Endothelial cell of umbilical vein (primary cell): ENCODE measurements at regions not wholly inside any gene's neighbourhood (a gene's known extent, or its start where the extent isn't known, plus 50 kb on each side); places are given as distances from the start of the nearest gene placed in this dataset.

Experiments used
- BruUV-seq: library from RNA; stranded (reverse); fragments of 400-500 nt; replicated peaks from 2 replicates; lab custom pipeline; 2021; lab: Mats Ljungman, UMichigan
- CTCF ChIA-PET: fragments of 300-600, 350-600 bp; sonication (Branson Sonifier 250); formaldehyde crosslinking; loops from one replicate; lab custom pipeline; 2021; ENCODE audit warnings: antibody characterized with exemption, inconsistent platforms; lab: Charles Lee
- POLR2A ChIA-PET: fragments of 300-600, 350-600 bp; sonication (Branson Sonifier 250); formaldehyde crosslinking; loops from one replicate; lab custom pipeline; 2021; ENCODE audit warnings: antibody characterized with exemption, inconsistent platforms; lab: Charles Lee
- DNase-seq: peaks from one replicate; pipeline ENCODE4 v3.0.0-alpha.2; 2011; ENCODE audit warnings: low read depth, low spot score
- FAIRE-seq: peaks from 2 replicates; lab custom pipeline; 2011; peaks lifted over from hg19 to GRCh38; lab: Jason Lieb, UNC
- H2AFZ ChIP-seq: 2 replicates; pipeline ENCODE4 v1.6.0; 2012; ENCODE audit warnings: low read depth, low read length, control low read depth, inconsistent platforms
- H3K27ac ChIP-seq: 2 replicates; pipeline ENCODE4 v1.5.1; 2011; ENCODE audit warnings: low read depth, mild to moderate bottlenecking, control low read depth, low read length, moderate library complexity; ENCODE audit not compliant: insufficient read depth
- H3K27me3 ChIP-seq, 2 experiments: 2 replicates each; pipeline versions ENCODE4 v1.6.0 to v1.6.1; 2011; ENCODE audit warnings: low read length in 2 of 2, mixed read lengths in 1 of 2; ENCODE audit not compliant: control insufficient read depth in 2 of 2, insufficient read depth in 2 of 2
- H3K36me3 ChIP-seq, 2 experiments: 2 replicates in 1 of 2; 3 replicates in 1 of 2; pipeline ENCODE4 v1.5.1; 2011; ENCODE audit warnings: low read length in 2 of 2, mild to moderate bottlenecking in 1 of 2, moderate library complexity in 1 of 2; ENCODE audit not compliant: control insufficient read depth in 2 of 2, insufficient read depth in 2 of 2; ENCODE audit errors: extremely low read depth in 1 of 2
- H3K4me1 ChIP-seq: 3 replicates; pipeline ENCODE4 v1.5.1; 2011; ENCODE audit warnings: mild to moderate bottlenecking, low read length; ENCODE audit not compliant: control insufficient read depth, insufficient read depth; ENCODE audit errors: extremely low read depth
- H3K4me2 ChIP-seq: 2 replicates; pipeline ENCODE4 v1.6.1; 2011; ENCODE audit warnings: low read length, control low read depth, mixed read lengths; ENCODE audit not compliant: insufficient read depth
- H3K4me3 ChIP-seq, 3 experiments: fragments of 200-600 bp in 1 of 3; sonication (generic), shearing (Covaris generic) in 1 of 3; replicated peaks in 1 of 3; 2 replicates each; pipeline ENCODE4 v1.5.1; 2011 to 2016; ENCODE audit warnings: control low read depth in 3 of 3, low read length in 3 of 3, mild to moderate bottlenecking in 2 of 3, inconsistent platforms in 1 of 3, low read depth in 1 of 3, moderate library complexity in 1 of 3; ENCODE audit not compliant: insufficient read depth in 1 of 3
- H3K79me2 ChIP-seq: 2 replicates; pipeline ENCODE4 v1.6.0; 2012; ENCODE audit warnings: low read length, inconsistent platforms; ENCODE audit not compliant: control insufficient read depth, insufficient read depth
- H3K9ac ChIP-seq: replicated peaks from 2 replicates; pipeline ENCODE3; 2011; ENCODE audit warnings: low read length, control low read depth; ENCODE audit not compliant: insufficient read depth; ENCODE audit errors: extremely low read depth
- H3K9me1 ChIP-seq: replicated peaks from 3 replicates; pipeline ENCODE4 v1.6.0; 2011; ENCODE audit warnings: mild to moderate bottlenecking, low read length; ENCODE audit not compliant: control insufficient read depth, insufficient read depth; ENCODE audit errors: extremely low read depth
- H3K9me3 ChIP-seq: replicated peaks from 2 replicates; pipeline ENCODE4 v1.5.1; 2012; ENCODE audit warnings: low read length, inconsistent platforms; ENCODE audit not compliant: control insufficient read depth, insufficient read depth
- H4K20me1 ChIP-seq: replicated peaks from 2 replicates; pipeline ENCODE3; 2011; ENCODE audit warnings: mild to moderate bottlenecking, low read length; ENCODE audit not compliant: control insufficient read depth, insufficient read depth; ENCODE audit errors: extremely low read depth
- EZH2 ChIP-seq: IDR thresholded peaks from 2 replicates; pipeline ENCODE4 v1.6.1; 2012; ENCODE audit warnings: borderline replicate concordance, low read depth, mild to moderate bottlenecking, moderate library complexity, low read length, inconsistent platforms; ENCODE audit not compliant: severe bottlenecking
- FOS ChIP-seq: IDR thresholded peaks from 2 replicates; pipeline ENCODE4 v1.6.1; 2011; ENCODE audit warnings: mild to moderate bottlenecking, low read length, moderate library complexity, borderline replicate concordance; ENCODE audit not compliant: insufficient read depth
- GATA2 ChIP-seq: IDR thresholded peaks from 2 replicates; pipeline ENCODE4 v1.7.0; 2011; ENCODE audit warnings: low read depth, mild to moderate bottlenecking, moderate library complexity, mixed read lengths, low read length; ENCODE audit not compliant: insufficient read length, insufficient read depth
- JUN ChIP-seq: IDR thresholded peaks from 2 replicates; pipeline ENCODE4 v1.6.1; 2011; ENCODE audit warnings: borderline replicate concordance, low read depth; ENCODE audit not compliant: insufficient read length, insufficient read depth
- MYC ChIP-seq: IDR thresholded peaks from one replicate; pipeline ENCODE4 v1.6.1; 2011; ENCODE audit warnings: mild to moderate bottlenecking, low read depth, low read length
- POLR2A ChIP-seq: IDR thresholded peaks from 2 replicates; pipeline ENCODE4 v1.6.1; 2012; ENCODE audit warnings: low read depth, mild to moderate bottlenecking, control low read depth, low read length
- POLR2AphosphoS5 ChIP-seq: IDR thresholded peaks from 2 replicates; pipeline ENCODE4 v1.6.1; 2012; ENCODE audit warnings: low read depth, mild to moderate bottlenecking, control low read depth, low read length, moderate library complexity; ENCODE audit not compliant: insufficient read depth
- dilution Hi-C: fragments of 300-500 bp; cut with MboI; formaldehyde crosslinking; loops from one replicate; pipeline ENCODE4 v1.15.0; 2019; ENCODE audit warnings: low sequenced_read_pairs; ENCODE audit not compliant: extremely low pct_ligation_motif_present
- intact Hi-C: fragments of 100-400 bp; cut with micrococcal nuclease; formaldehyde crosslinking; loops from one replicate; pipeline ENCODE4 v1.10.0; 2022
- TF ChIP-seq, protein P1 (sequence below), 2 donors: IDR thresholded peaks; 1 replicate in 1 of 2; 2 replicates in 1 of 2; pipeline ENCODE4 v1.5.1; 2011; ENCODE audit warnings: low read length in 2 of 2, mild to moderate bottlenecking in 2 of 2, moderate library complexity in 2 of 2, control low read depth in 1 of 2, inconsistent platforms in 1 of 2, low read depth in 1 of 2; ENCODE audit not compliant: insufficient read depth in 1 of 2; ENCODE audit errors: extremely low read depth in 1 of 2
- TF ChIP-seq, protein P2 (sequence below): IDR thresholded peaks from 2 replicates; pipeline ENCODE4 v1.6.1; 2011; ENCODE audit not compliant: insufficient read depth, insufficient read length

DNA sequence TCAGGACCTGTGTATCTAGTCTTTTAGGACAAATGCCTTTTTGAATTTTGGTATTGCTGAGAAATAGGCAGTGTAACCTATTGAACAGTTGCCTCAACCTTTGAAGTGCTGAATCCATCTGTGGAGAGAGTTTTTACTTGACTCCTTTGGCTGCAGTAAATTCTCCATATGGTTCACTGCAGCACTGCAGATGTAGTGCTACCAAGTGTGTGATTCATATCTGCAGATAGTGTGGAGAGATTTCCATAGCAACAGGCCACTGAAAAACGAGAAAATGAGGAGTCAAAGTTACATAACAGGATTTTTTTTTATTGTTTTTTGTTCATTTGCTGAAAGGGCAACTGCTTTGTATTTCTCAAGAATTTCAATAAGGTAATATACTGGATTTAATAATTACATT, 356.1 kb downstream of the RAB38 start:
- FAIRE-seq (no peak), DNase-seq (no peak)
- Histone ChIP-seq H3K36me3 (no peaks in the 10 kb centered on the region), H3K4me2 (no peak overlapping the region), H3K27ac (no peak overlapping the region), H4K20me1 (no peaks in the 10 kb centered on the region), H3K9me1 (no peaks in the 10 kb centered on the region), H3K27me3 (no peaks in the 10 kb centered on the region), H3K79me2 (no peaks in the 10 kb centered on the region), H3K4me3 (no peak overlapping the region), H3K9me3 (no peaks in the 10 kb centered on the region), H3K9ac (no peak overlapping the region), H2AFZ (no peak overlapping the region), H3K4me1 (no peaks in the 10 kb centered on the region)
- dilution Hi-C loops: no loop called here
- ChIA-PET CTCF (no interaction called here), POLR2A (no interaction called here)
- intact Hi-C loops: no loop called here
- BruUV-seq: no TSS peak
- TF ChIP-seq MYC: no peak
- no peak for TF ChIP-seq EZH2
- TF ChIP-seq POLR2AphosphoS5: no peak
- TF ChIP-seq, protein P1, sequence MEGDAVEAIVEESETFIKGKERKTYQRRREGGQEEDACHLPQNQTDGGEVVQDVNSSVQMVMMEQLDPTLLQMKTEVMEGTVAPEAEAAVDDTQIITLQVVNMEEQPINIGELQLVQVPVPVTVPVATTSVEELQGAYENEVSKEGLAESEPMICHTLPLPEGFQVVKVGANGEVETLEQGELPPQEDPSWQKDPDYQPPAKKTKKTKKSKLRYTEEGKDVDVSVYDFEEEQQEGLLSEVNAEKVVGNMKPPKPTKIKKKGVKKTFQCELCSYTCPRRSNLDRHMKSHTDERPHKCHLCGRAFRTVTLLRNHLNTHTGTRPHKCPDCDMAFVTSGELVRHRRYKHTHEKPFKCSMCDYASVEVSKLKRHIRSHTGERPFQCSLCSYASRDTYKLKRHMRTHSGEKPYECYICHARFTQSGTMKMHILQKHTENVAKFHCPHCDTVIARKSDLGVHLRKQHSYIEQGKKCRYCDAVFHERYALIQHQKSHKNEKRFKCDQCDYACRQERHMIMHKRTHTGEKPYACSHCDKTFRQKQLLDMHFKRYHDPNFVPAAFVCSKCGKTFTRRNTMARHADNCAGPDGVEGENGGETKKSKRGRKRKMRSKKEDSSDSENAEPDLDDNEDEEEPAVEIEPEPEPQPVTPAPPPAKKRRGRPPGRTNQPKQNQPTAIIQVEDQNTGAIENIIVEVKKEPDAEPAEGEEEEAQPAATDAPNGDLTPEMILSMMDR (IDR thresholded peaks at IDR 0.05; ENCODE audit: extremely low read depth in 1 of 2, insufficient read depth in 1 of 2, low read depth in 1 of 2, low read length in 2 of 2): no peak
- TF ChIP-seq FOS: no peak
- no peak for TF ChIP-seq JUN
- TF ChIP-seq POLR2A: no peak
- TF ChIP-seq, protein P2, sequence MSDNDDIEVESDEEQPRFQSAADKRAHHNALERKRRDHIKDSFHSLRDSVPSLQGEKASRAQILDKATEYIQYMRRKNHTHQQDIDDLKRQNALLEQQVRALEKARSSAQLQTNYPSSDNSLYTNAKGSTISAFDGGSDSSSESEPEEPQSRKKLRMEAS: no peak
- no peak for TF ChIP-seq GATA2
